GM18867 (cell line): ENCODE measurements at regions not wholly inside any gene's neighbourhood (a gene's known extent, or its start where the extent isn't known, plus 50 kb on each side); places are given as distances from the start of the nearest gene placed in this dataset.
A peak's percentile ranks its signal among the peaks of the same experiment; 100 is the strongest.

Experiments
- ATAC-seq: cut with Tn5 transposase; IDR thresholded peaks from one replicate; pipeline ENCODE4 v1.9.1; 2021; ENCODE audit warnings: mild to moderate bottlenecking, moderate library complexity; ENCODE audit not compliant: unreplicated experiment

GRCh38 chr12:92470608-92471021, 232.2 kb upstream of the PLEKHG7 start:
- ATAC-seq: peak; percentile 32

GRCh38 chr12:92469837-92470236, 233.0 kb upstream of the PLEKHG7 start:
- no peak for ATAC-seq

- no peak for ATAC-seq
Measured at GRCh38 chr12:92468358-92469020, 234.3 kb upstream of the PLEKHG7 start.

DNA sequence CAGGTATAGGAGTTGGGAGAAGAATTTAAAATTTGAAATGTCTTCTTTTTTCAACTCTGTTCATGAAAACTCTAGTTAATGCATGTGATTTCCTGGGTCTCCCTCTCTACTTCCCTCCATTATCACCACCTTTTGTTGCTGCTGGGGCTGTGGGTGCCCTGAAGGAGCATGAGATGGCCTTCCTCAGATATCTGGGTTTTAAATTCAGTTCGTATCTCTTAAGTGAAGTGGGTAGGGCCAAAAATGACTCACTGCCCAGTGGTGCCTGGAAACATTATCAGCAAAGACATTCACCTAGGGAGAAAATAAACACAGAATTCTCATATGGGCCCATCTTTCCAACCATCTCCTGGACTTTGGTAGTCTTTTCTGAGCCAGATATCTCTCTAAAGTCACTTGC, 234.9 kb upstream of the PLEKHG7 start:
- no peak for ATAC-seq

GRCh38 chr12:92466391-92467305, 236.1 kb upstream of the PLEKHG7 start:
- peak; percentile 42 for ATAC-seq

- ATAC-seq: no peak
Measured at GRCh38 chr12:92465786-92466295, 236.9 kb upstream of the PLEKHG7 start.

GRCh38 chr12:92464911-92465310, 237.9 kb upstream of the PLEKHG7 start:
- no peak for ATAC-seq

DNA sequence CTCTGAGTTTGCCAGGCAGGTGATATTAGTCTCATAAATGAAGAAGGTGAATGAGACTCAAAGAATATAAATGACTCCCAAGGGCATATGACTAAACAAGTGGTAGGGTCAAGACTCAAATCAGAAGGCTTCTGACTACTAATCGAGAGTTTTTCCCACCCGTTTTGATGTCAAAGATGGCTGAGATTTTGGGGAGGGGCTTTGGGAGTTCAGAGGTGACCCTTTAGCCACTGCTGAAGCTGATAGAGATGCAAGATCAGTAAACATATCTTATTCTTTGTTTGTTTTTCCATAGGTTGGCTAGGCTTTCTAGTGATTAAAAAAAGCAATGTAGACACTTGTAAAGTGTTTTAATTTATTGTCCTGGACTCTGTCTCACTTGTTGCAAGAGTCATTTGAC, 239.6 kb upstream of the PLEKHG7 start:
- no peak for ATAC-seq

GRCh38 chr12:92462527-92462926, 240.3 kb upstream of the PLEKHG7 start:
- ATAC-seq: no peak

DNA sequence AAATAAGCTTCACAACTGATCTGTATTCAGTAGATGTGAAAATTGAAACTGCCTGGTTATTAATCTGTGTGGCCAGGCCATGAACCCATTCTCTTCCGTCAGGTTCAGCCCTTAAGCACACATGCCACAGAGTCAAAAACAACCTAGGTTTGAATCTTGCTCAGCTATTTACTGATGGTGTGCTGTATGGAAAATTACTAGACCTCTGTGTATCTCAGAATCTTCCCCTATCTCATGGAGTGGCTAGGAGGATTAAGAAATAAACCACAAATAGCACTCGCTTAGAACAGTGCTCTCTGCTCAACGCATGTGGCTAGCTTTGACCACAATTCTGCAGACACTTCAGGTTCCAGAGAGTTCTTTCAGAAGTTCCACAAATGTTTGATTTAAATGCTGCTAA, 240.7 kb upstream of the PLEKHG7 start:
- ATAC-seq: peak; percentile 72

DNA sequence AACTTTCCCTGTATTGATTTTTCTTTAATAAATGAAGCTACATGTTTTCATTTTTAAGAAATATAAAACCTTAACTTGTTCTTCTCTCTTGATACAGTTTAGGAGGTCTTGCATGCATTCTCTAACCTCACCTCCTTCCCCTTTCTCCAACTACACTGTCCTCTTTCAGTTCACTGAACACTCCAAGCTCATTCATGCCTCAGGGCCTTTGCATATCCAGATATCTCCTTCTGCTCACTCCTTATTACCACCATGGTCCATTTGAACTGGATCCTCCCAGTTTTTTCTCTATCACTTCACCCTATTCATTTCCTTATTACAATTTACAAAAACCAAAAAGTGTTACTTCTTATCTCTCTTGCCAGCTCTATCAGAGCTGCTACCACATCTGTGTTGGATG, 242.9 kb upstream of the PLEKHG7 start:
- ATAC-seq: no peak

DNA sequence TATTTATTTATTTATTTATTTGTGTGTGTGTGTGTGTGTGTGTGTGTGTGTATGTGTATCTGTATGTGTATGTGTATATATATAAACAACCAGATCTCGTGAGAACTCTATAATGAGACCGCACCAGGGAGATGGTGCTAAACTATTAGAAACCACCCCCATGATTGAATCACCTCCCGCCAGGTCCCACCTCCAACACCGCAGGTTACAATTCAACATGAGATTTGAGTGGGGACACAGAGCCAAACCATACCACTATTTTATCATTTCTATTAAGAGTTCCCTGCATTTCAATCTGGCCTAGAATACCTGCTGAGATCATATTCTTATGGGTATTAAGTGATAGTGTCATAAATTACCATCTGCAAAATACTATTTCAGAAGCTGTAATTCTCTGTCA, 243.8 kb upstream of the PLEKHG7 start:
- ATAC-seq: no peak

GRCh38 chr12:92457458-92458180, 245.2 kb upstream of the PLEKHG7 start:
- ATAC-seq: no peak

- no peak for ATAC-seq
Measured at GRCh38 chr12:92452763-92453162, 250.0 kb upstream of the PLEKHG7 start.

DNA sequence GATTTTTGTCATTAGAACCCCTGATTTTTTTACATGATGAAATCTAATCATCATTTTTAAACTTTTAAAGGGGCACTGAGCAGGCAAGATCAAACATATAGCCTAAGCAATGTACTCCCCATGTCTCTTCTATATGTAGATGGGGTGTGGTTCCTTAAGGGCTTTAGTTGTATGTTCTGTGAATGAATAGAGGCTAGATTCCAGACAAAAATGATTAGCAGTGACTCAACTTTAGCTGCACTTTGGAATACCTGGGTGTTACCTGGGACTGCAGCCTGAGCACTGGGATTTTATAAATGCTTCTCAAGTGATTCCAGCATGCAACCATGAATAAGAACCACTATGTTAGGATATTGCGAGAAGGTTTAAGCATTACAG, 256.7 kb upstream of the PLEKHG7 start:
- no peak for ATAC-seq

GRCh38 chr12:92445253-92446082, 257.3 kb upstream of the PLEKHG7 start:
- peak; percentile 80 for ATAC-seq

GRCh38 chr12:92444763-92445162, 258.0 kb upstream of the PLEKHG7 start:
- peak; percentile 33 for ATAC-seq

DNA sequence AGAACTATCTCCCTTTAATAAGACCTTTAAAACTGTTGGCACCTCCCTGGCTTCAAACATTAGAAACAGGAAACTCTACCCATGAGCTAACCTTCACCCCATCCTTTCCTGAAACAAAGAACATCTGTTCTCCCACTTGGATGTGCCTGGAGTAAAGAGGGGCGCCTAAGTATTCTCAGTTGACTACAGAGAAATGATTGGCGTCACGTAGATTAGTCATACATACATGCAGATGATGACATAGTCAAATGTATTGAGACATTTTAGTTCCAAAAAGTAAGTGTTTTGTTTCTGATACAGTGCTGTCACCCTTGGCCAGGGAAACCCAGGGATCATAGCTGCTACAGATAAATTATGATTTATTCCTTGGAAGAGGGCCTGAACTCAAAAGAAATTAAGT, 260.0 kb upstream of the PLEKHG7 start:
- no peak for ATAC-seq

GRCh38 chr12:92440072-92440471, 262.7 kb upstream of the PLEKHG7 start:
- no peak for ATAC-seq

- no peak for ATAC-seq
Measured at GRCh38 chr12:92439420-92439805, 263.4 kb upstream of the PLEKHG7 start.
